ENCODE measurements at regions not wholly inside any gene's neighbourhood (a gene's known extent, or its start where the extent isn't known, plus 50 kb on each side); places are given as distances from the start of the nearest gene placed in this dataset.

DNA sequence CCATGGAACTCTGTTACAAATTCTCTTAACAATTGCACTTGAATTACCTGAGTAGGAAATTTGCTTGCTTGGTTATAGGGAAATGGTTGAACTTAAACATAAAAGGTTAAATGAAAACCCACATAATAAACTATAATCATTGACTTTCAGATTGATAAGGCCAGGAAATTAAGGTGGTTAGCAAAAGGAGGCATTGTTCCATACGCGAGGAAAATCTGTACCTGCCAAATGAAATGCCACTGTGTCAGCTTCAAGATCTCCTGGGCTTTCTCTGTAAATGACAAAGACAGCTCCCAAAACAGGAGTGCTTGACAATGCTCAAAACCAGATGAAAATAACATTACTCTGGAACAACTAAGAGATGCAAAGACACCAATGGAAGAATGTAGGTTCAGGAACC lies 125.5 kb upstream of the KLF3 start:
- Histone ChIP-seq H3K4me1 (ENCODE audit: insufficient read depth, low read length, severe bottlenecking) (no peaks in the 10 kb centered on the region), H3K9ac (ENCODE audit: low read length) (no peak overlapping the region), H3K4me2 (ENCODE audit: low read length) (no peak overlapping the region), H4K20me1 (ENCODE audit: insufficient read depth, low read length) (no peaks in the 10 kb centered on the region), H2AFZ (ENCODE audit: low read length) (no peak overlapping the region), H3F3A (ENCODE audit: insufficient read depth, low read length) (no peaks in the 10 kb centered on the region), H3K27me3 (ENCODE audit: insufficient read depth, low read length) (no peaks in the 10 kb centered on the region), H3K27ac (ENCODE audit: low read depth, low read length, poor library complexity, severe bottlenecking) (no peak overlapping the region), H3K4me3 (ENCODE audit: low read depth, low read length, poor library complexity, severe bottlenecking) (no peak overlapping the region), H3K79me2 (ENCODE audit: insufficient read depth, low read length) (no peaks in the 10 kb centered on the region), H3K36me3 (ENCODE audit: insufficient read depth, low read length) (no peaks in the 10 kb centered on the region), H3K9me3 (ENCODE audit: low read length) (no peaks in the 10 kb centered on the region), H3K9me2 (ENCODE audit: low read depth, low read length) (no peaks in the 10 kb centered on the region)
- TF ChIP-seq, protein P1, sequence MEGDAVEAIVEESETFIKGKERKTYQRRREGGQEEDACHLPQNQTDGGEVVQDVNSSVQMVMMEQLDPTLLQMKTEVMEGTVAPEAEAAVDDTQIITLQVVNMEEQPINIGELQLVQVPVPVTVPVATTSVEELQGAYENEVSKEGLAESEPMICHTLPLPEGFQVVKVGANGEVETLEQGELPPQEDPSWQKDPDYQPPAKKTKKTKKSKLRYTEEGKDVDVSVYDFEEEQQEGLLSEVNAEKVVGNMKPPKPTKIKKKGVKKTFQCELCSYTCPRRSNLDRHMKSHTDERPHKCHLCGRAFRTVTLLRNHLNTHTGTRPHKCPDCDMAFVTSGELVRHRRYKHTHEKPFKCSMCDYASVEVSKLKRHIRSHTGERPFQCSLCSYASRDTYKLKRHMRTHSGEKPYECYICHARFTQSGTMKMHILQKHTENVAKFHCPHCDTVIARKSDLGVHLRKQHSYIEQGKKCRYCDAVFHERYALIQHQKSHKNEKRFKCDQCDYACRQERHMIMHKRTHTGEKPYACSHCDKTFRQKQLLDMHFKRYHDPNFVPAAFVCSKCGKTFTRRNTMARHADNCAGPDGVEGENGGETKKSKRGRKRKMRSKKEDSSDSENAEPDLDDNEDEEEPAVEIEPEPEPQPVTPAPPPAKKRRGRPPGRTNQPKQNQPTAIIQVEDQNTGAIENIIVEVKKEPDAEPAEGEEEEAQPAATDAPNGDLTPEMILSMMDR (IDR thresholded peaks at IDR 0.05; ENCODE audit: low read length) = no peak
- no peak for TF ChIP-seq EZH2 (IDR thresholded peaks at IDR 0.05; ENCODE audit: borderline replicate concordance, low read length)

- no peaks in the 10 kb centered on the region for H3F3A ChIP-seq (ENCODE audit: insufficient read depth, low read length)
- no peaks in the 10 kb centered on the region for H3K4me1 ChIP-seq (ENCODE audit: insufficient read depth, low read length, severe bottlenecking)
- no peak overlapping the region for H3K4me3 ChIP-seq (ENCODE audit: low read depth, low read length, poor library complexity, severe bottlenecking)
- no peak overlapping the region for H3K4me2 ChIP-seq (ENCODE audit: low read length)
- no peaks in the 10 kb centered on the region for H3K9me2 ChIP-seq (ENCODE audit: low read depth, low read length)
- H4K20me1 ChIP-seq (ENCODE audit: insufficient read depth, low read length) = no peaks in the 10 kb centered on the region
- TF ChIP-seq, protein P1 (IDR thresholded peaks at IDR 0.05; ENCODE audit: low read length) = no peak
- H3K27me3 ChIP-seq (ENCODE audit: insufficient read depth, low read length) = no peaks in the 10 kb centered on the region
- H2AFZ ChIP-seq (ENCODE audit: low read length) = no peak overlapping the region
- H3K27ac ChIP-seq (ENCODE audit: low read depth, low read length, poor library complexity, severe bottlenecking) = no peak overlapping the region
- H3K36me3 ChIP-seq (ENCODE audit: insufficient read depth, low read length) = no peaks in the 10 kb centered on the region
- no peak overlapping the region for H3K9ac ChIP-seq (ENCODE audit: low read length)
- no peaks in the 10 kb centered on the region for H3K79me2 ChIP-seq (ENCODE audit: insufficient read depth, low read length)
- H3K9me3 ChIP-seq (ENCODE audit: low read length) = no peaks in the 10 kb centered on the region
Measured at GRCh38 chr4:38539501-38539900, 124.5 kb upstream of the KLF3 start.

DNA sequence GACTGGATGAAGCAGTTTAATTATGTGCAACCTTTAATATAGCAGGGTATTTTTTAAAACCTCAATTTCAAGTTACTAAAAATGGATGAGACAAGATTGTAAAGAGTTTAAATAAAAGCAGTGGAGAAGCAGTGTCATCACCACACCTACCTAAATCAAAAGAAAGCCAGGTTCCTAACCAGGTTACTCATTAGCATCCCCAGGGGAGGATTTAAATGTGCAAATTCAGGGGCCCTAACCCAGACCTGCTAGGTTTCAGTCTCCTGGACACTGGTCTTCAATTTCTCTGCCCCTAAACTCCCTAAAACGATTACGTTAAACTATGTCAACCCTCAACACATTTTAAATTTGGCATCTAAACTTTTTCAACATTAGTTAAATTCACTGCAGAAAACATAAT lies 116.9 kb upstream of the KLF3 start:
- Histone ChIP-seq H3K4me2 (ENCODE audit: low read length) (no peak overlapping the region), H3K9ac (ENCODE audit: low read length) (no peak overlapping the region), H3F3A (ENCODE audit: insufficient read depth, low read length) (no peaks in the 10 kb centered on the region), H2AFZ (ENCODE audit: low read length) (no peak overlapping the region), H3K9me2 (ENCODE audit: low read depth, low read length) (no peaks in the 10 kb centered on the region), H3K27me3 (ENCODE audit: insufficient read depth, low read length) (no peaks in the 10 kb centered on the region), H3K79me2 (ENCODE audit: insufficient read depth, low read length) (no peaks in the 10 kb centered on the region), H3K4me1 (ENCODE audit: insufficient read depth, low read length, severe bottlenecking) (no peaks in the 10 kb centered on the region), H4K20me1 (ENCODE audit: insufficient read depth, low read length) (no peaks in the 10 kb centered on the region), H3K9me3 (ENCODE audit: low read length) (no peaks in the 10 kb centered on the region), H3K36me3 (ENCODE audit: insufficient read depth, low read length) (no peaks in the 10 kb centered on the region), H3K27ac (ENCODE audit: low read depth, low read length, poor library complexity, severe bottlenecking) (no peak overlapping the region), H3K4me3 (ENCODE audit: low read depth, low read length, poor library complexity, severe bottlenecking) (no peak overlapping the region)
- TF ChIP-seq EZH2 (IDR thresholded peaks at IDR 0.05; ENCODE audit: borderline replicate concordance, low read length) = no peak
- TF ChIP-seq, protein P1 (IDR thresholded peaks at IDR 0.05; ENCODE audit: low read length) = no peak

Data from OCI-LY1 (cell line).